ENCODE measurements at regions not wholly inside any gene's neighbourhood (a gene's known extent, or its start where the extent isn't known, plus 50 kb on each side); places are given as distances from the start of the nearest gene placed in this dataset.

DNA sequence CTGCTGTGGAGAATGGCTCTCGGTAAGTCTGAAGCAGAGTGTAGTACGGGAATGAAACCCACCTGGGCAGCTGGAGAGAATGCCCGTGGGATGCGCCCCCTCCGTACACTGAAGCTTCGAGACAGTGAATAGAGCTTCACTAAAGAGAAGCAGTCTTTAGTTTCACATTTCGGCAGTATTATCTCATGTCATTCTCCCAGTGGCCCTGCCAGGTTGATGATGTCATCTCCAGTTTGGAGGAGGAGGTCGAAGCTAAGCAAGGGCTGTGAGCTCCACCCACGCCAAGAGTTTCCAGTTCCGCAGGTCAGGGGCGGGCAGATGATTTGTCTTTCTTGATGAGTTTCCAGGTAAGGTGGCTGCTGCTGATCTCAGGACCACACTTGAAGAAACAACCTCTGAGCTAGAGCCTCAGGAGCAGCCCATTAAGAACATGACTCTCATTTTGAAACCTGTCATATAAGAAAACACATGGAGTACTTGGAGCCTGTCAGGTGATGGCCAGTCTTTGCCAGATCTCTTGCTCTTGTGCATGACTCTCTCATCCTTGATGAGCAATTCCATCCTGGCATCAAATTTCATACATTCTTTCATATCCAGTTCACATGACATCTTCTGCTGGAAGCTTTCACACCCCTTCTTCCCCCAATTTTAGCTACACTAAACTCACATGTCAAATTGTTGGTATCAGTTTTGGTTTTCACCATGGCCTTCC lies 475.0 kb downstream of the RNF144A start:
- no peak for DNase-seq

DNA sequence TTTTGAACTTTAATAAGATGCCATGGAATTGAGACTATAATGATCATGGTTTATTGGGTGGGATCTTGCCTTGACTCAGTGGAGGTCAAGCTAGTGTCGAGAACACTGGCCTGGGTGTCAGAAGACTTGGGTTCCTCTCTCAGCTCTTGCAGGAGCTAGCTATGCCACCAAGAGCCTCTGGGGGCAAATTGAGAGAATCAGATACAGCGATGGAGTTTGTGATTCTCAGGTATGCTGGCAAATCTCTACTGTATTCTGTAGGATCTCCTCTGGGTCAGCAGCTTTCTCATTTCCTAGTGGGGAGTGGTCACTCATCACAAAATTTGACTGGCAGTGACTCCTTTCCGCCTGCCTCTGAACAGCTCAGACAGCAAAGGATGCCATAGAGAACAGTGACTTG lies 477.0 kb downstream of the RNF144A start:
- DNase-seq: no peak

DNA sequence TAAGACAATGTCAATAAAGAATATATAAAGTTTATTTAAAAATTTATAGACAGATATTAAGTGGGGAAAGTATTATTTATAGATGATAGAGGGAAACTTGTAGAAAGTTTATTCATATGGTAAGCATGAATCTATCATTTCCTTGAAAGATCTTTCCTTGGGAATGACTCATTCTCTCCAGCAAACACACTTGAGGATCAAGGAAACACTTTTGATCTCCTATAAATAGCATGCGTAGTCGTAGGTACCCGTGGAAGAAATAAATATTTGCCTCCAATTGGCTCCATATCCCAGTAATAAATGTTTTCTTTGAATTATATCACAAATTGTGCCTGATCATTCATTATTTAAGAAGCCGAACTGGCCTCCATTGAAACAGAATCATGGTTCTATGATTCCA lies 483.4 kb downstream of the RNF144A start:
- no peak for DNase-seq

DNA sequence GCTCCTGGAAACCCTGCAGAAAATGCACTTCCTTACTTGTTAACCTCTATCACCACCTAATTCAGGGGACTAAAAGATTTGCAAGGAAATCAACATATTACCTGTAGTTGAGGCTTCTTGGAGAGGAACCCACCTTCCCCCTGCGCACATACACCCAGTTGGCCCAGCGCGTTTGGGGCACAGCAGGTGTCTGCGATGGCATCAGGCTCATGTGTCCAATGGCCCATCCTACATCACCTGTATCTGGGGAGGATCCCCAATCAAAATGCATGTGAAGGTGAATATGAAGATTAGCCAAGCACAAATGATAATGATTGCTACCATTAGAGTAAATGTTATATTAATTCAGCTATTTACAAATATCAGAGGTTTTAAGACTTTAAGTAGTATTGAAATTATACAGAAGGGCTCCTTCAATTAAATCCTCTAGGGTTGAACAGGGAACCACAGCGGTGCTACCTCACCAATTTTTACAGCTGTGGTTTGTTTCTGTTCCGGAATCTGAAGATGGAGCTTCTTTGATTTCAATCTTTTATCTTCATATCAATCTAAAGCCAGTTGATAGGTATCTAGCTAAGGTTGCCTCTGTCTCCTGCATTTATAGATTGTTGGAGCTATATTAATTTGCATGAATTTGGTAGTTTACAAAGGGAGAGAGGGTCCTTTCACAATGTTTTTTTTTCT lies 486.0 kb downstream of the RNF144A start:
- no peak for DNase-seq

DNA sequence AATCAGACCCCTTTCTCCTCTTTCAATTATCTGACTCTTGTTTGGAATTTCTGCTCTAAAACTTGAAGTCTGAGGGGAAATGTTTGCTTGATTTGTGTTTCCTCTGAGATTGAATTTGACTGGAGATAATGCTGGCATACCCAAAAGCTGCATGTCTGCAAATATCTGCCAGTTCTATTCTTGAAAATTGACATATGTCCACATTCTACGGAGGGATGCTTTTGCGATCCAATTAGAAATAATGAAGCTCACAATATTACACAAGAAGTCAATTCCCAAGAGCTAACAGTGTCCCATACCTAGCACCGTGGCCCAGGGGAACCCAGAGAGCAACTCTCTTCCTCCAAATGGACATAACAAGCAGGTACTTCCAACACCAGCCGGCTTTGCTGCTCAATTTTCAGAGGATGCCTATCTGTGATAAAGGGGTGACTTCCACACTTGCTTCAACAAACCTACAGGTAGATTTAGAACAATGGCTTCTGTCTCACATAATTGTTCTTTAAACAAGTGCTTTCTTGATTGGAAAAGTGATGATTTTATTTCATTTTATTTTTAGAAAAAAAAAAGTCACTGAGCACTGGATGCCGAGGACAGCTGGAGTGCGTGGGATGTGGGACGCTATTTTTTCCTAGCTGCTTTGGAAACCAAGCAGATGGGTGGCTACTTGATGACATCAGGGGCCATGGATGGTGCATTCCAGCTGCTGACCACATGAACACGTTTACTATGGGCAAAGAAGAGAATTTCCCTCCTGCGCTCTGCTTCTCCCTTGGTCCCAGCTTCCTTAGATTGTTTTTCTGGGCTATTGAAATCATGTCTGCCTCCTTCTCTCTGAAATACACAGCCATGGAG lies 488.9 kb downstream of the RNF144A start:
- no peak for DNase-seq

DNA sequence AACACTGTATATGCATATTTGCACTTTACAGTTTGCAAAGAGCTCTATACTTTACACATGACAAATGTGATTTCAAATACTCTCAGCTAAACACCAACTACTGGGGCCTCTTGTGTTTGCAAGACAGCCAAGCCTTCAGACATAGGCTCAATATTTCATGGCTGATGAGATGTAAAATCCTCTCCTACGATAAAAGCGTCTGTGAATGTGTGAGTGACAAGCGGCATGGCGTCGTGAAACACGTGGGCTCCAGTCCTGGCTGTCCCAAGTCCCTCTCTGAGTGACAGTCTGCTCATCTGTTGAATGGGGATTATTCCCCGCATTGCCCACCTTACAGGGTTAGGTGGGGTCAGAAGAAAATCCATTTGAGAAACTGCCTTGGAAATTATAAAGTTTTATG lies 489.8 kb downstream of the RNF144A start:
- no peak for DNase-seq

DNA sequence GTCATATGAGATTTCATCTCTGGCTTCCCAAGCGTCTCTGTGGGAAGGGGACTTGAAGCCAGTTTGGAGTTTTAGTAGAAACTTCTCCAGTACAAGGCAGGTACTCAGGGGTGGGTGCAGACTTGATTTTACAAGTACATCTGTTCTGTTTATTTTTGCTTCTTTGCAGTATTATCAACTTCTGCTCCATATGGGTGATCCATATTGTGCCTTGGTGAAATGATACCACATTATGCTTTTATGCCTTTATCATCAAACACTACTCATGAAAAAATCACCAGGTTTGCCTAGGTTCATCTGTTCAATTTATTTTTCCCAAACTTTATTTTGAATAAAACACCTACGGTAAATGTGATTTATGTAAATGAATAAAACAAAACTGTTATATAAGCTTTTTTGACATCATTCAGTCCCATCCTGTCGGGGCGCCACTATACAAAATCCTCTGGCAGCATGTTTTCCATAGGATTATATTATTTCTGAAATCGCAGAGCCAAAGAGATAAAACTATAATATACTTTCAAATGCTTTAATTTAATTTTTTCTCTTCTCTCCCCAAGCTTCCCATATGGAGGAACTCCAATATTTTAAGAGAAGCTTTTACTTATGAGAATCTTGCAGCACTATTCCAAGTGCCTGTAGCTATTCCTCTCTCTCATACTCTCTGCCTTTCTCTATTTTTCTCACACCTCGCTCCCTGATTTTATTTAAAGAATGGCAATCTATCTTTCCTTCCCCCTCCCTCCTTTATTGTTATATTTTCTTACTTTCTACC lies 490.9 kb downstream of the RNF144A start:
- no peak for DNase-seq

DNA sequence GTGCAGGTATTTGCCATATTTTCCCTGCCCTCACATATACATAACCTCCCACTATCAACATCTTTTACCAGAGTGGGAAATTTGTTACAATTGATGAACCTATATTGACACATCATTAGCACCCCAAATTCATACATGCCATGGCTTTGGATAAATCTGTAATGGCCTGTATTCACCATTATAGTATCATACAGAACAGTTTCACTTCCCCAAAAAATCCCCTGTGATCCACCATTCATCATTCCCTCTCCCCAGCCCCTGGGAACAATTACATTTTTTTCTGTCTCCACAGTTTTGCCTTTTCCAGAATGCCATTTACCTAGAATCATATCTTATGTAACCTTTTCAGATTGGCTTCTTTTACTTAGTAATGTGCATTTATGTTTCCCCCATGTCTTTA lies 494.5 kb downstream of the RNF144A start:
- DNase-seq: no peak

DNA sequence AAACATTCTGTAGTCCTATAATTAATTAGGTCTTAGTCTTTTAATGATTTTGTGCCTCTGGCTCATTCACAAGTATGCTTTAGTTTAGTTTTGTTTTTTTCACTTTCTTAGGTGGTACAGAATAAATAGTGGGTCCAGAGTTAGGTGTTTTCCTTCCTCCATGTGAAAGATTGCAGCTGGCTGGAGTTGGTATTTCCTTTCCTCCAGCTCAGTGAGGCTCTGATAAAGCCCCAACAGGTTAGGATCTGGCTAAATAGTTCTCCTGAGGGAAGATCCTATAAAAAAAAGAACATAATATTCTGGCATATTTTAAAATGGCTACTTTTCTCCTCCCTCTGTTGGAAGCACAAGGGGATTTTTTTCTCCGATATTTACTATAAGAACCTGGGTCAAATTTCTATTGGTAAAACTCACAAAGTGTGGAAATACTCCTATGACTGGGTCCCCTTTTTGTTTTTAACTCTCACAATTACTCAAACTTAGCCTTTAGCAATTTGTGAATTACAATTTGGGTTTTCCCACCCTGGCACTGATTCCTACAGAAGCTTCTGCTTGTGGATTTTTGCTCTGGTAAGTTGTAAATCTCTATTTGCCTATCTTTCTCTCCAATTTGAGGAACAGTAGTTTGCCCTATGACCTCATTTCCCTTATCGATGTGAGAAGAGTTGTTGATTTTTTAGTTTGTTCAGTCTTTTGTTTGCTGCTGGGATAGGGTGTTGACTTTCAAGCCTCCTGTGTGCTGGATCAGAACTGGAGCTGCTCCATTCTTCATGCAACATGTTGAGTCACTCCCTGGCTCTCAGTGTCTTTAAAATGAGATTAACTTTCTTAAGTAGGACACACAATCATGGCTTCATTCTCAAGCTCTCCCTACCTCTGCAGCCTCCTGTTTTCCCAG lies 500.9 kb downstream of the RNF144A start:
- DNase-seq: no peak

DNA sequence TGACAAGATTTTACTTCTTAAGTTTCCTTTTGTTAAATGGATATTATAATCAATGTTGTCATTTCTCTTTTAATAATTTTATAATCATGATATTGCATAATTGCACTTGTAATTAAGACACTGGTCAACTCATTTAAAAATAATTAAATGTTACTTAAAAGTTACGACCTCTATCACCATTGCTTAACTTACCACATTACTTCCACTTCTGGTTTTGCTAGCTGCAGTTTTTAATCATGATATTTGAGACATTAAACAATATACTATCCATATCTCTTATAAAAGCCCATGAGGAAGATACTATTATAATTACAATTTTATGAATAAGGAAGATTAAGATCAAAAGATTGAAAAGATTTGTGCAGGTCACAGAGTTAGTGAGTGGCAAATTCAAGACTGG lies 502.0 kb downstream of the RNF144A start:
- no peak for DNase-seq

DNA sequence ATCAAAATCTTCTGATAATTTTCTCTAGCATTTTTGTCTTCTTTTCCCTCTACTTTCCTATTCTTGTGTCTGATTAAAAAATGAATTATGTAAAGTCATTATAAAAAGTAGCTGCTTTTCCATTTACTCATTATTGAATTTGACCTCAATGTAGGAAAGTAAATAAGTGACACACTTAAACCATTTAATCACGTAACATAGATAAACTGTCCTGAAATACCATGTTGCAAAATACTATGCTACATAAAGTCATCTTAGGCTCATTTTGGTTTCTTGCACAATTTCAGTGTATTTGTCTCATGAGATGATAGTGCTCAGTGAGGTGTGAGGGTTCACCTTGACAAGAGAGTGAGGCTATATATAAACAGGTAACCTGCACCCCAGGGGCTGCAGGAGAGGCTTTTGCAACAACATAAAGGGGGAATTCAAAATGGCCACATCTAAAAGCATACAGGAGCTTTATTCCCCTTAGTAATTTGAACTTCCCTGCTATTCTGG lies 502.7 kb downstream of the RNF144A start:
- DNase-seq: no peak

DNA sequence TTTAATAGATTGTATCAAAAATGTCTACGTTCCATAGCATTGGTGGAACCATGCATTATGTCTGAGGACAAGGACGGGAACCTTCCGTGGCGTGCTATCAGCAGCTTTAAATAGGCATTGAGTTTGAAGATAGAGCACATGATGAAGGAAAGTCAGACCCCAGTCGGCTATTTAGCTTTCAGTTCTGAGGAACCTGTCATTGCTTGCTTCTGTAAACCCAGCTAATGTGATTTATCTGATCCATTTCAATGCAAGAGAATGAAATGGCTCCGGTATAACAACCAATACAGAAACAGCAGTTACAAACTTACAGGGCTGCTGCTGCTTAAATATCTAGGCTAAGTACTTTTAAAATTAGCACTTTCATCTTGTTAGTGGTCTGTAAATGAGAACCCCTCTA lies 503.3 kb downstream of the RNF144A start:
- DNase-seq: no peak

DNA sequence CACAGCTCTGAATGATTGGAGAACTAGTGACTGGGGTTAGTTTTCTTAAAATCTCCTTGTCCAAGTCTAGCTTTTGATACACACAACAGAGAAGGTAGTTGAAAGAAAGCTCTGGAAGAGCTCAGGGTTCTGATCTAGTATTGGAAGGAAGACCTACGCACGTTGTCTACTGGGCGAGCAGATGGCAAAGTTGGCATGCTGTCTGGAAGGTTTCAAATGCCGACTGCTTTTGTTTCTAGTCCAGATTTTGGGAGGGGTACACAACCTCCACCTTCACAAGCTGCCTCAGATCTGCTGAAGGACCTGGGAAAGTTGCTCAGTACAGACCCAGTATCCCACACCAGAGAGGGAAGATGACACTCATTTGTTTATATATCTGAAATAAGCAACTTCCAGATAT lies 507.3 kb downstream of the RNF144A start:
- no peak for DNase-seq

DNA sequence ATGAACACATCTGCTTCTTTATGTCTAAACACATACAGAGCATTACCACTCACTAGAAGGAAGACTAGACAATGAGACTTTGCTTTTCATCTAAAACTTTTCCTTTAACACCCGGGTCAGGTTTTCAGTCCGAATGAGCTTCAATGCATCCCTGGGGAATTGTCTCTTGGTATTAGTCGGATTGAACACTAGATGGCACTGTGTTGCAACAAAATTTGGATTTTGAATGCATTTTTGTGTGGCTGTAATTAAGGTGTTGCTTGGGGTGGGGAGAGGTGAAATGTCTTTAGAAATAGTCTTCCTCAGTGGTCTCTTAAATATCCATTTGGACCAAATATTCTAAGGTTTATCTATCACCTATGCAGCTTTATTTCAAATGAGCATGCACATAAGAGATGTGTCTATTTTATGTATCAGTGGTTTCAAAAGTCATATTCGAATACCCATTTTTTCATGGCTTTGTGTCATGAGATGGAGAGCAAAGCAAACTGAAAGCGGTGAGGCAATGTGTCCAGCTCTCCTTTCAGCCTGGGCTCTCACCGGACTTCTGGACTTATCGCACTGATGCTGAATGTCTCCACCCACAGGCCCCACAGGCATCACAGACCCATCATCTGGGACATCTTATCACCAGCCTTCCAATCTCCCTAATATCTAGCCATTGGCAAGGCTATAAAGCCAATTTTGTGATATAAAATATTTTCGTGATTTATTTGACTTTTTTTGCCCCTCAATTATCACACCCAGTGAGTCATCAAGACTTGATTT lies 510.3 kb downstream of the RNF144A start:
- DNase-seq: peak; percentile 76

DNA sequence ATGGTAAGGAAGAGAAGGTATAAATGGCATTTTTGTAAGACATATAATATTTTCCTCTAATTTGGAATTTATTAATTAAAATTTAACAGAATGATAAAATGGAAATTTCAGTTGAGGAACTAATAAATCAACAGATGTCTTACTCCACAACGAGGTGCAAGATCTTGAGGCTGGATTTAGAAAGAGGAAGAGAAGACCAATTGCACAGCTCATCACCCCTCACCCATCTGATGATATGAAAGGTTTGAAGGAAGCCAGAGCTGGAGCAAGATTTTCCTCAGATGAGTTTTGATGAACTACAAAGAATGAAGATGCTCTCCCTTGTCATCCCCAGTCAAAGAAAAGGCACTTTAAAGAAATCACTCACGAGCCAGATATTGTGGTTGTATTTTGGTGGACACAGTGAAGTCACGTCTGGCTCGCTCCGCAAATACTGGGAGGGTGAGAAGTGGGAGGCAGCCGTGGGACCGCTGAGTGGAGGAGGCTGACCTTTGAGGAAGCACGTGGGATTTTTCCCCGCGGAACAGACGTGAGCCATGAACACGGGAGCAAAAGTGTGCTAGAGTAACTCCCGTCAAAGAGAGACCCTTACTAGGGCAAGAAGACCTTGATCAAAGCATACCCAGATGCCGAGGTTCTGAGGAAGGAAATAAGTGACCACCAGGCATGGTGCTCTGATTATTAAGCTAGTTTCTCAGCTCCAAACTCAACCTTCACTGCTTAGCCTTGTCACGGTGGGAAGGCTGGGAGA lies 511.4 kb downstream of the RNF144A start:
- DNase-seq: no peak

DNA sequence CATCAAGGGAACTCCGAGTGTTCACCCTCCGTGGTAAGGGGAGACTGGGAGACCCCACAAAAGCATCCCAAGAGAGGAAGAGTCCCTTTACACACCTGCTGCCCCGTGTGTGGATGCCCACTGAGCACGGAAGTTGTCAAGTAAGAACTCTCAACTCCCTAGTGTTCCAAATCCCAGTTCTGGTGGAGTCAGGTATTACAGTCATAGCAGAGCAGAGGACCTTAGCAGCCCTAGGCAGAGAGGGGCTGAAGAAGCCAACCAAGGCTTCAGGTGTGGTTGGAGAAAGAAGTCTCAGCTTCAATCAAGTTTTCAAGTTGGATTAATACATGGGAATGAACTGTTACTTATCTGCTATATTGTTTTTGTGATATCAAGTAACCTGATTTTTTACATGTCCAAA lies 512.5 kb downstream of the RNF144A start:
- no peak for DNase-seq

DNA sequence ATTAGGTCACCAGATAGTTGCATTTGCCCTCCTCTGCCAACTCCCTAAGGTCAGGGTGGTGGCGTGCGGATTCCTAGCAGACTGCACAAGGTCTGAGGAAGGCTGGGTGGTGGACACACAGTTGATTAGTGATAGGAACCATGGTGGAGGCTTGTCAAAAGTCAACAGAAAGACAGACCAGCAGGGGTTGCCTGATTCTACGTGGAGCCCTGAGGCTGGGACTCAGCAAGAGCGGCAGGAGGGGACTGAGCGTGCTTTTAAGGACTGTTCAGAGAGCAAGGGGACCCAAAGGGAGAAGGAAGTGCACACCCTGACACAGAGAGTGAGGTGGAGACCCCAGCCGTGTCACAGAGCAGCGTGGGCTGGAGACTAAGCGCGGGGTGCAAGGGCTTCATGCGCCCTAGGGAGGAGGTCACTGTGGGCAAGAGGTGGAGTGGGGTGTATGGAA lies 513.2 kb downstream of the RNF144A start:
- DNase-seq: no peak

DNA sequence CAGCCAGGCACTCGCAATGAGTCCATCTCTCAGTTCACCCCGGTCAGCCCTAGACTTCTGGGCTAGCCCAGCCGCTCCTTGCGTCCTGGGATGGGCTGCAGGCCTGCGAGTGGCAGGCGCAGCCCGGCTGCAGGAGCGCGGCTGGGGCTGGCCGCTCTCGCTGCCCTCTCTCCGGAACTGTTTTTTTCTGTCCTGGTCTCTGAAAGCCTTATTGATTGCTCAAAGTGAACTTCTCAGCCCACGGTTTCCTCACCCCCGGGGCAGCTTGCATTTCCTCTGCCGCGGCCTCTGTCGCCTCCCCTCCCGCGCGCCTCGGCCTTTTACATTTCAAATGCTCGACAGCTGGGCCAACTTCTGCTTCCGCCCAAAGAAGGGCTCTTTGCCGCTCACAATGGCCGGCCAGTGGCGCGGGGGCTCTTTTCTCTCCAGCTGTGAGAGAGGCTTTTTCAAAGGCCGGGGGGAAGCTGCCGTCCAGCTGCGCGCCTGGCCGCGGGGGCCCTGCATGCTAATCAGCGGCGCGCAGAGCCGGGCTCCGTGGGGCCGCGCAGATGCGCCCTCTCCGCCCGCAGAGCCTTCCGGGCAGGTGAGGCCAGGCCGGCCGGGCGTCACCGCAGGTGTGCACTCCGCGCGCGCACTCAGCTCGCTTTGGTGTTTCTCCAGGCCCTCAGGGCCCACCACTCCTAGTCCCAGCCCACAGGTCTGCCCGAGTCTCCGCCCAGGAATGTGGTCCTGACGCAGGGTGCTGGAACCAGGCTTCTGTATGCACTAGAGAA lies 513.8 kb downstream of the RNF144A start:
- DNase-seq: no peak

DNA sequence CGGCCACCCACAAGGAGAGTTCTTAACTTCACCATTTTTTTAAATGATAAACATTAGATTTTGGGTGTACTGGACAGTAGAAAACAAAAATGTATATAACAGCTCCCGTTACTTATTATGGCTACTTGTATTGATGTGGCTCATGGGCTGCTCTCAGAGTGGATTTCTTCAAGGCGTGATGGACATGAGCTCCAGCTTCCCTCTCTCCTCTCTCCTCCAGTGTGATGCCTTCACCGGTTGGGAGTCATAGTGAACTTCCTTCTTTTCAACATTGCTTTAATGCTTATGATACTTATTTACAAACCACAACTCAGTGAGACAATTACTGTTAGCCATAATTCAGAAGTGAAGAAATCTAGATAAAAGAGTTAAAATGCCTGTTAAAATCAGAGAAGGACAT lies 515.2 kb downstream of the RNF144A start:
- DNase-seq: no peak

Data from NCI-H1436 (cell line).